ENCODE measurements at regions not wholly inside any gene's neighbourhood (a gene's known extent, or its start where the extent isn't known, plus 50 kb on each side); places are given as distances from the start of the nearest gene placed in this dataset.

GRCh38 chr2:198698230-198698629, 759.5 kb downstream of the SATB2 start:
- DNase-seq: no peak

- no peak for DNase-seq
Observed at GRCh38 chr2:198697794-198698193, 759.9 kb downstream of the SATB2 start.

- DNase-seq: no peak
Observed at GRCh38 chr2:198697218-198697617, 760.5 kb downstream of the SATB2 start.

GRCh38 chr2:198695879-198696278, 761.9 kb downstream of the SATB2 start:
- no peak for DNase-seq

GRCh38 chr2:198692907-198693510, 764.7 kb downstream of the SATB2 start:
- DNase-seq: no peak

GRCh38 chr2:198691236-198691635, 766.5 kb downstream of the SATB2 start:
- no peak for DNase-seq

GRCh38 chr2:198664321-198664720, 793.4 kb downstream of the SATB2 start:
- DNase-seq: no peak

- DNase-seq: no peak
Observed at GRCh38 chr2:198662905-198663304, 794.8 kb downstream of the SATB2 start.

- DNase-seq: no peak
Observed at GRCh38 chr2:198660501-198660900, 797.2 kb downstream of the SATB2 start.

- DNase-seq: no peak
Observed at GRCh38 chr2:198659096-198659870, 798.5 kb downstream of the SATB2 start.

- no peak for DNase-seq
Observed at GRCh38 chr2:198657512-198658121, 800.1 kb downstream of the SATB2 start.

GRCh38 chr2:198656869-198657268, 800.9 kb downstream of the SATB2 start:
- DNase-seq: no peak

- no peak for DNase-seq
Observed at GRCh38 chr2:198654646-198655045, 803.1 kb downstream of the SATB2 start.

GRCh38 chr2:198653311-198653710, 804.4 kb downstream of the SATB2 start:
- no peak for DNase-seq

GRCh38 chr2:198652461-198652860, 805.3 kb downstream of the SATB2 start:
- no peak for DNase-seq

GRCh38 chr2:198645816-198646215, 811.9 kb downstream of the SATB2 start:
- DNase-seq: no peak

- no peak for DNase-seq
Observed at GRCh38 chr2:198641161-198641560, 816.6 kb downstream of the SATB2 start.

GRCh38 chr2:198640463-198640862, 817.3 kb downstream of the SATB2 start:
- DNase-seq: no peak

GRCh38 chr2:198639580-198639979, 818.2 kb downstream of the SATB2 start:
- DNase-seq: no peak

- no peak for DNase-seq
Observed at GRCh38 chr2:198638577-198638976, 819.2 kb downstream of the SATB2 start.

- DNase-seq: no peak
Observed at GRCh38 chr2:198630384-198630783, 826.0 kb downstream of the PLCL1 start.

- DNase-seq: no peak
Observed at GRCh38 chr2:198628596-198628995, 824.2 kb downstream of the PLCL1 start.

- DNase-seq: no peak
Observed at GRCh38 chr2:198622986-198623730, 818.8 kb downstream of the PLCL1 start.

- DNase-seq: no peak
Observed at GRCh38 chr2:198615972-198616371, 811.6 kb downstream of the PLCL1 start.
